ENCODE measurements at regions not wholly inside any gene's neighbourhood (a gene's known extent, or its start where the extent isn't known, plus 50 kb on each side); places are given as distances from the start of the nearest gene placed in this dataset.
"Not testable (repeated sequence)": the region's sequence is repeated elsewhere in the genome, so short reads cannot be mapped to it uniquely, and the experiment has no call there.

- H3K4me3 ChIP-seq (ENCODE audit: control insufficient read depth, low read depth, low read length) = no peak overlapping the region
- no peak for DNase-seq (ENCODE audit: low read depth)
- no peak for TF ChIP-seq CTCF (IDR thresholded peaks at IDR 0.05; ENCODE audit: control insufficient read depth, insufficient read depth, low read depth, low read length, missing control alignments)
Measured at GRCh38 chrX:9376111-9376510, 88.7 kb upstream of the TBL1X start.

- not testable (repeated sequence) for H3K4me3 ChIP-seq (ENCODE audit: control insufficient read depth, low read depth, low read length); DNase-seq (ENCODE audit: low read depth)
Measured at GRCh38 chrX:9377216-9377615, 87.6 kb upstream of the TBL1X start.

- H3K4me3 ChIP-seq (ENCODE audit: control insufficient read depth, low read depth, low read length) = no peak overlapping the region
- no peak for TF ChIP-seq CTCF (IDR thresholded peaks at IDR 0.05; ENCODE audit: control insufficient read depth, insufficient read depth, low read depth, low read length, missing control alignments)
- no peak for DNase-seq (ENCODE audit: low read depth)
Measured at GRCh38 chrX:9378980-9379696, 85.7 kb upstream of the TBL1X start.

- H3K4me3 ChIP-seq (ENCODE audit: control insufficient read depth, low read depth, low read length) = no peak overlapping the region
- DNase-seq (ENCODE audit: low read depth) = no peak
- TF ChIP-seq CTCF (IDR thresholded peaks at IDR 0.05; ENCODE audit: control insufficient read depth, insufficient read depth, low read depth, low read length, missing control alignments) = no peak
Measured at GRCh38 chrX:9379697-9380551, 84.9 kb upstream of the TBL1X start.

GRCh38 chrX:9383655-9384054, 81.2 kb upstream of the TBL1X start:
- no peak for DNase-seq (ENCODE audit: low read depth)
- TF ChIP-seq CTCF (IDR thresholded peaks at IDR 0.05; ENCODE audit: control insufficient read depth, insufficient read depth, low read depth, low read length, missing control alignments) = no peak
- no peak overlapping the region for H3K4me3 ChIP-seq (ENCODE audit: control insufficient read depth, low read depth, low read length)

GRCh38 chrX:9388450-9388849, 76.4 kb upstream of the TBL1X start:
- DNase-seq (ENCODE audit: low read depth) = no peak
- no peak overlapping the region for H3K4me3 ChIP-seq (ENCODE audit: control insufficient read depth, low read depth, low read length)
- TF ChIP-seq CTCF (IDR thresholded peaks at IDR 0.05; ENCODE audit: control insufficient read depth, insufficient read depth, low read depth, low read length, missing control alignments) = no peak

GRCh38 chrX:9390121-9390520, 74.7 kb upstream of the TBL1X start:
- TF ChIP-seq CTCF (IDR thresholded peaks at IDR 0.05; ENCODE audit: control insufficient read depth, insufficient read depth, low read depth, low read length, missing control alignments) = no peak
- DNase-seq (ENCODE audit: low read depth) = no peak

More at GRCh38 chrX:9390121-9390520, 74.7 kb upstream of the TBL1X start:
- H3K4me3 ChIP-seq (ENCODE audit: control insufficient read depth, low read depth, low read length) = no peak overlapping the region

Measured in AG09309 (cell line).